ENCODE measurements at regions not wholly inside any gene's neighbourhood (a gene's known extent, or its start where the extent isn't known, plus 50 kb on each side); places are given as distances from the start of the nearest gene placed in this dataset.

GRCh38 chr3:76700323-76700722, 339.6 kb upstream of the ROBO2 start:
- TF ChIP-seq, protein P1, sequence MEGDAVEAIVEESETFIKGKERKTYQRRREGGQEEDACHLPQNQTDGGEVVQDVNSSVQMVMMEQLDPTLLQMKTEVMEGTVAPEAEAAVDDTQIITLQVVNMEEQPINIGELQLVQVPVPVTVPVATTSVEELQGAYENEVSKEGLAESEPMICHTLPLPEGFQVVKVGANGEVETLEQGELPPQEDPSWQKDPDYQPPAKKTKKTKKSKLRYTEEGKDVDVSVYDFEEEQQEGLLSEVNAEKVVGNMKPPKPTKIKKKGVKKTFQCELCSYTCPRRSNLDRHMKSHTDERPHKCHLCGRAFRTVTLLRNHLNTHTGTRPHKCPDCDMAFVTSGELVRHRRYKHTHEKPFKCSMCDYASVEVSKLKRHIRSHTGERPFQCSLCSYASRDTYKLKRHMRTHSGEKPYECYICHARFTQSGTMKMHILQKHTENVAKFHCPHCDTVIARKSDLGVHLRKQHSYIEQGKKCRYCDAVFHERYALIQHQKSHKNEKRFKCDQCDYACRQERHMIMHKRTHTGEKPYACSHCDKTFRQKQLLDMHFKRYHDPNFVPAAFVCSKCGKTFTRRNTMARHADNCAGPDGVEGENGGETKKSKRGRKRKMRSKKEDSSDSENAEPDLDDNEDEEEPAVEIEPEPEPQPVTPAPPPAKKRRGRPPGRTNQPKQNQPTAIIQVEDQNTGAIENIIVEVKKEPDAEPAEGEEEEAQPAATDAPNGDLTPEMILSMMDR (IDR thresholded peaks at IDR 0.05) = no peak
- TF ChIP-seq POLR2AphosphoS5 (IDR thresholded peaks at IDR 0.05; ENCODE audit: low read depth, low read length) (no peak), SIN3A (IDR thresholded peaks at IDR 0.05; ENCODE audit: borderline replicate concordance, insufficient read depth, low read depth, low read length) (no peak), TCF7L2 (IDR thresholded peaks at IDR 0.05; ENCODE audit: low read depth, low read length) (no peak)
- TF ChIP-seq, protein P2, sequence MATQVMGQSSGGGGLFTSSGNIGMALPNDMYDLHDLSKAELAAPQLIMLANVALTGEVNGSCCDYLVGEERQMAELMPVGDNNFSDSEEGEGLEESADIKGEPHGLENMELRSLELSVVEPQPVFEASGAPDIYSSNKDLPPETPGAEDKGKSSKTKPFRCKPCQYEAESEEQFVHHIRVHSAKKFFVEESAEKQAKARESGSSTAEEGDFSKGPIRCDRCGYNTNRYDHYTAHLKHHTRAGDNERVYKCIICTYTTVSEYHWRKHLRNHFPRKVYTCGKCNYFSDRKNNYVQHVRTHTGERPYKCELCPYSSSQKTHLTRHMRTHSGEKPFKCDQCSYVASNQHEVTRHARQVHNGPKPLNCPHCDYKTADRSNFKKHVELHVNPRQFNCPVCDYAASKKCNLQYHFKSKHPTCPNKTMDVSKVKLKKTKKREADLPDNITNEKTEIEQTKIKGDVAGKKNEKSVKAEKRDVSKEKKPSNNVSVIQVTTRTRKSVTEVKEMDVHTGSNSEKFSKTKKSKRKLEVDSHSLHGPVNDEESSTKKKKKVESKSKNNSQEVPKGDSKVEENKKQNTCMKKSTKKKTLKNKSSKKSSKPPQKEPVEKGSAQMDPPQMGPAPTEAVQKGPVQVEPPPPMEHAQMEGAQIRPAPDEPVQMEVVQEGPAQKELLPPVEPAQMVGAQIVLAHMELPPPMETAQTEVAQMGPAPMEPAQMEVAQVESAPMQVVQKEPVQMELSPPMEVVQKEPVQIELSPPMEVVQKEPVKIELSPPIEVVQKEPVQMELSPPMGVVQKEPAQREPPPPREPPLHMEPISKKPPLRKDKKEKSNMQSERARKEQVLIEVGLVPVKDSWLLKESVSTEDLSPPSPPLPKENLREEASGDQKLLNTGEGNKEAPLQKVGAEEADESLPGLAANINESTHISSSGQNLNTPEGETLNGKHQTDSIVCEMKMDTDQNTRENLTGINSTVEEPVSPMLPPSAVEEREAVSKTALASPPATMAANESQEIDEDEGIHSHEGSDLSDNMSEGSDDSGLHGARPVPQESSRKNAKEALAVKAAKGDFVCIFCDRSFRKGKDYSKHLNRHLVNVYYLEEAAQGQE (IDR thresholded peaks at IDR 0.05; ENCODE audit: insufficient read depth in 1 of 2, low read depth in 2 of 2, low read length in 1 of 2) = no peak

Measured in Panc1 (cell line).